Stimulated activated naive B cell treated with anti-CD40 and anti-IgM and Interleukin-4, amounts not matched to agents 10 μg/mL and 1 μg/mL and 100 μg/mL, for 72 hours (primary cell): ENCODE measurements at regions not wholly inside any gene's neighbourhood (a gene's known extent, or its start where the extent isn't known, plus 50 kb on each side); places are given as distances from the start of the nearest gene placed in this dataset.
"Not testable (repeated sequence)": the region's sequence is repeated elsewhere in the genome, so short reads cannot be mapped to it uniquely, and the experiment has no call there.

Source experiments
- ATAC-seq, 2 donors: fragments of 150-1000 bp; cut with Tn5 transposase; replicated peaks; 2 replicates each; pipeline ENCODE4 v1.10.0; 2021; ENCODE audit warnings: moderate library complexity in 1 of 2
- DNase-seq: peaks from one replicate; pipeline ENCODE4 v3.0.0; 2021
- H3K27ac Mint-ChIP-seq: one replicate; pipeline ENCODE4 v1.8.0; 2022; ENCODE audit warnings: mild to moderate bottlenecking, mixed read lengths
- H3K27me3 Mint-ChIP-seq, 2 donors: one replicate each; pipeline ENCODE4 v1.8.0; 2022; ENCODE audit warnings: mixed read lengths in 2 of 2
- H3K36me3 Mint-ChIP-seq, 2 donors: one replicate each; pipeline ENCODE4 v1.8.0; 2022; ENCODE audit warnings: mixed read lengths in 2 of 2, mild to moderate bottlenecking in 1 of 2
- H3K4me1 Mint-ChIP-seq, 2 donors: one replicate each; pipeline ENCODE4 v1.8.0; 2022; ENCODE audit warnings: mixed read lengths in 2 of 2, mild to moderate bottlenecking in 1 of 2
- H3K4me3 Mint-ChIP-seq, 2 donors: one replicate each; pipeline ENCODE4 v1.8.0; 2022; ENCODE audit warnings: mild to moderate bottlenecking in 2 of 2, mixed read lengths in 2 of 2, moderate library complexity in 1 of 2
- H3K9me3 Mint-ChIP-seq, 2 donors: one replicate each; pipeline ENCODE4 v1.8.0; 2022; ENCODE audit warnings: mixed read lengths in 2 of 2, mild to moderate bottlenecking in 1 of 2

GRCh38 chr18:54433368-54433767 lies 75.7 kb downstream of the C18orf54 start:
- DNase-seq (no peak), ATAC-seq (no peak)
- Mint-ChIP-seq H3K4me1 (no peaks in the 10 kb centered on the region), H3K4me3 (no peak overlapping the region), H3K27me3 (peaks cover 14 to 22% of the 10 kb centered on the region in 2 donors), H3K36me3 (no peaks in the 10 kb centered on the region), H3K9me3 (no peaks in the 10 kb centered on the region), H3K27ac (no peak overlapping the region)

DNA sequence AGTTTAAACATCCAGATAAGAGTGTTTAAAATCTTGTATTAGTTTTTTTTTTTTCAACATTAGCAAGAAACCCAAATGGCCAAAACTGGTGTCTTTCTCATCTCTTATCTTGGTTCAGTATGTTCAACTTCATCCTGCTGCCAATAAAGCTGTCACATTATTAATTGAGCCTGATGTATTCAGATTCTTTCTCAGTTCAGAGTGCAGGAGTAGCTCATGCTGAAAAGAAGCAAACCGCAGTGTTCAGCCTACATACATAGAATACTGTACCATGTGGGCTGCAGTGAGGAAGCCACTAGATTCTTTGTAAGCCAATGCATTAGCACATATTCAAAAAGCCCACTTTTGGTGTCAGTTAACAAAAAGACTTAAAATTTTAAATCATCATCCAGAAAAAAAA lies 76.2 kb downstream of the C18orf54 start:
- Mint-ChIP-seq H3K4me3 (no peak overlapping the region), H3K27ac (no peak overlapping the region), H3K36me3 (no peaks in the 10 kb centered on the region), H3K4me1 (no peaks in the 10 kb centered on the region), H3K9me3 (no peaks in the 10 kb centered on the region), H3K27me3 (peaks cover 19 to 27% of the 10 kb centered on the region in 2 donors)
- ATAC-seq (no peak), DNase-seq (no peak)

DNA sequence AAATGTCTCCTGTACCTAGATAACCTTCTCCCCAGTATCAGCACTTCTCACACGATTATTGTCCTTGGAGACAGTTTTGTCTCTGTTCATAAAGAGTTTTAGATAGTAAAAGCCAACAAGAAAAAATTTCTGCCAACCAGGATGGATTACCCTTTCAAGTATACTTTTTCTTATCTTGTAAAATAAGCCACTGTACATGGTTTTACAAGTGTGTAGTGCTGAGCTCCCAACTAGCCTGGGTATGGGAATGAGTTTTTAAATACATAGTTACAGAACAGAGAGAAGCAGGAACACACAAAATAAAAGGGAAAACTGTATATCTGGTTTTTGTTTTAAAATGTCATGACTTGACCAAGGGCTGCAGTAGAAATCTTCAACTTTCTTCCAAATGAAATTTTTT lies 76.7 kb downstream of the C18orf54 start:
- peaks cover 21 to 30% of the 10 kb centered on the region in 2 donors for H3K27me3 Mint-ChIP-seq
- ATAC-seq (no peak), DNase-seq (no peak)
- no peaks in the 10 kb centered on the region for H3K4me1 Mint-ChIP-seq
- H3K9me3 Mint-ChIP-seq: no peaks in the 10 kb centered on the region
- no peak overlapping the region for H3K27ac Mint-ChIP-seq
- no peak overlapping the region for H3K4me3 Mint-ChIP-seq
- no peaks in the 10 kb centered on the region for H3K36me3 Mint-ChIP-seq

- DNase-seq (no peak), ATAC-seq (no peak)
- Mint-ChIP-seq H3K27ac (no peak overlapping the region), H3K36me3 (no peaks in the 10 kb centered on the region), H3K4me1 (no peaks in the 10 kb centered on the region), H3K27me3 (peaks cover 23 to 38% of the 10 kb centered on the region in 2 donors), H3K4me3 (no peak overlapping the region), H3K9me3 (no peaks in the 10 kb centered on the region)
Measured at GRCh38 chr18:54436501-54436900, 78.8 kb downstream of the C18orf54 start.

GRCh38 chr18:54440292-54440691 lies 82.6 kb downstream of the C18orf54 start:
- Mint-ChIP-seq H3K27me3 (peaks cover 35 to 51% of the 10 kb centered on the region in 2 donors), H3K9me3 (no peaks in the 10 kb centered on the region), H3K27ac (no peak overlapping the region), H3K4me3 (no peak overlapping the region), H3K4me1 (no peaks in the 10 kb centered on the region), H3K36me3 (no peaks in the 10 kb centered on the region)
- ATAC-seq: no peak
- no peak for DNase-seq

GRCh38 chr18:54444319-54444914 lies 86.7 kb downstream of the C18orf54 start:
- Mint-ChIP-seq H3K36me3 (no peaks in the 10 kb centered on the region), H3K27ac (no peak overlapping the region), H3K4me3 (no peak overlapping the region), H3K27me3 (peaks cover 21 to 43% of the 10 kb centered on the region in 2 donors), H3K9me3 (no peaks in the 10 kb centered on the region), H3K4me1 (no peaks in the 10 kb centered on the region)
- peak; percentile 61 to 68 for ATAC-seq
- peak; percentile 12 for DNase-seq

GRCh38 chr18:54453996-54454395 lies 96.3 kb downstream of the C18orf54 start:
- H3K9me3 Mint-ChIP-seq: no peaks in the 10 kb centered on the region
- no peak for DNase-seq
- H3K36me3 Mint-ChIP-seq: no peaks in the 10 kb centered on the region
- no peaks in the 10 kb centered on the region for H3K4me1 Mint-ChIP-seq
- peaks cover 6 to 12% of the 10 kb centered on the region in 2 donors for H3K27me3 Mint-ChIP-seq
- no peak overlapping the region for H3K27ac Mint-ChIP-seq
- ATAC-seq: no peak
- H3K4me3 Mint-ChIP-seq: no peak overlapping the region

DNA sequence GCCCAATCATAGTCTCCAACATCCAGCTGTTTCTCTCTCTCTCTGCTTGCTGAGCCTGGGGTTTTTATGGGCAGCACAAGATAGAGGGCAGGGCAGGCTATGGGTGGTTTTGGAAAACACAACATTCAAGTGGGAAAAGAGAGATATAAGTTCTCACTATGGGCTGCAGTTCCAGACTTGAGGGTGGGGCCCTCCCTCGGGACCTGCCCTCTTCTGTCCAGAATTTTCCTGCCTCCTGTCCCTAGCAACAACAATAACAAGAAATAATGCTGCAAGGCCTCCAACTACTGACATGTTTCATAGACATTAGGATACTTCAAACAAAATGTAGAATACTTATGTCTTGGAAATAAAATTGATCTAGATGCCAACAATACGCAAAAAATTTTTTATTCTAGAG lies 107.8 kb downstream of the C18orf54 start:
- H3K27me3 Mint-ChIP-seq: peaks cover 3 to 5% of the 10 kb centered on the region in 2 donors
- H3K27ac Mint-ChIP-seq: no peak overlapping the region
- peaks cover 5% of the 10 kb centered on the region in 2 donors for H3K9me3 Mint-ChIP-seq
- H3K36me3 Mint-ChIP-seq: peaks cover 3% of the 10 kb centered on the region in 2 donors
- no peak for DNase-seq
- ATAC-seq: no peak
- H3K4me3 Mint-ChIP-seq: no peak overlapping the region
- no peaks in the 10 kb centered on the region for H3K4me1 Mint-ChIP-seq

- Mint-ChIP-seq H3K36me3 (peaks cover 3% of the 10 kb centered on the region in 2 donors), H3K4me3 (no peak overlapping the region), H3K4me1 (no peaks in the 10 kb centered on the region), H3K27me3 (peaks cover 12 to 14% of the 10 kb centered on the region in 2 donors), H3K27ac (no peak overlapping the region), H3K9me3 (peaks cover 5% of the 10 kb centered on the region in 2 donors)
- no peak for ATAC-seq
- no peak for DNase-seq
Measured at GRCh38 chr18:54466248-54467005, 108.7 kb downstream of the C18orf54 start.

DNA sequence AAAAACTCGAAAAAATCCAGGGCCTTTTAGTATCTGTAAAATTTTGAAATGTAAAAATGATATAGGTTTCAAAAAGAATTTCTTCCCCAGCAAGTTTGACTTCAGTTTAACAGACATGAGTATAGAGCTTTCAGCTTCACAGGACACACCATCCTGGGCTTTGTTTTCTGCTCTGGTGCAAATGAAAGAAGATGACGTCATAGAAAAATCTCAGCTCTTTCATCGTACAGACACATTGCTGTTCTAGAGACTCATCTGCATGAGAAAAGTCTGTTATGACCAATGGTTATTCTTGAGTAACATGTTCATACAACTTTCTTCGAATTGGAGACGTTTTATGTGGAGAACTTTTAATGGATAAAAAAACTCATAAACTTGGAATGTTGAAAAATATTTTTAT lies 111.7 kb upstream of the DYNAP start:
- no peaks in the 10 kb centered on the region for H3K4me1 Mint-ChIP-seq
- peaks cover 27 to 30% of the 10 kb centered on the region in 2 donors for H3K27me3 Mint-ChIP-seq

DNA sequence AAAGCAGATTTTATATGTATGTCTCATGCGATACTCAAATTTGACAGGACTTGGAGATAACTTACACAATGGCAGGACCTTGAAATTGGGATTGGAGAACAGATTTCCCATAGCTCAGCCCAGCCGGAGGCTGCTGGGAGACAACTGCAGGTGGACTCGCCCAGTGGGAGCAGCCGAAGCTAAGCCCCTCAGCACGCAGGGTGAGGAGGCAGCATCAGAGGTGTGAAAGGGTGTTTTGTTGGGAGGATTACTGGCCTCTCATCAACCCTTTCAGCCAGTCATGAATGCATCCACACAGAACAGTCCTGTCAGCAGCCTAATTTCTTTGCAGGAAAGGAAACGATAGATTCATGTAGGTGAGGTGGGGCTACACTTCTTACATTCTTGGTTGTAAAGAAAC lies 110.4 kb upstream of the DYNAP start:
- ATAC-seq (no peak), DNase-seq (no peak)
- Mint-ChIP-seq H3K4me1 (no peaks in the 10 kb centered on the region), H3K36me3 (no peaks in the 10 kb centered on the region), H3K27ac (no peak overlapping the region), H3K9me3 (no peaks in the 10 kb centered on the region), H3K4me3 (no peak overlapping the region), H3K27me3 (peaks cover 25 to 27% of the 10 kb centered on the region in 2 donors)

More for the DNA sequence above, 111.7 kb upstream of the DYNAP start:
- Mint-ChIP-seq H3K27ac (no peak overlapping the region), H3K4me3 (no peak overlapping the region), H3K36me3 (no peaks in the 10 kb centered on the region), H3K9me3 (no peaks in the 10 kb centered on the region)
- ATAC-seq (no peak), DNase-seq (no peak)

DNA sequence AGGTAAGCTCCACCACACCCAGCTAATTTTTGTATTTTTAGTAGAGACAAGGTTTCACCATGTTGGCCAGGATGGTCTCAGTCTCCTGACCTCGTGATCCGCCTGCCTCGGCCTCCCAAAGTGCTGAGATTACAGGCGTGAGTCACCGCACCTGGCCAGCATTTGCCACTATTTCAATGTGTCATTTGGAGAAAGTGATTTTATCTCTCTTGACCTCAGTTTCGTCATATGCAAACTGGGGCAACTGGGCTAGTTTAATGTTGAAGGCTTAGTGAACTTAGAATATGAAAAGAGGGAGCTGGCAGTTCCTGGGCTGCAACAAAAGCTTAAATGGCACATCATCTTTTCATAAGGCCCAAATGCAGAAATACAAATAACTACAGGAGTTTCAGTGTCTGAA lies 88.6 kb upstream of the DYNAP start:
- not testable (repeated sequence) for H3K36me3 Mint-ChIP-seq, H3K27me3 Mint-ChIP-seq, H3K4me3 Mint-ChIP-seq, H3K9me3 Mint-ChIP-seq, DNase-seq, H3K4me1 Mint-ChIP-seq, H3K27ac Mint-ChIP-seq, ATAC-seq

GRCh38 chr18:54503131-54503894 lies 87.7 kb upstream of the DYNAP start:
- Mint-ChIP-seq H3K4me1 (peaks cover 4 to 8% of the 10 kb centered on the region in 2 donors), H3K27ac (no peak overlapping the region), H3K9me3 (no peaks in the 10 kb centered on the region), H3K36me3 (no peaks in the 10 kb centered on the region), H3K27me3 (peaks cover 0 to 6% of the 10 kb centered on the region in 2 donors), H3K4me3 (no peak overlapping the region)
- ATAC-seq: no peak
- no peak for DNase-seq

DNA sequence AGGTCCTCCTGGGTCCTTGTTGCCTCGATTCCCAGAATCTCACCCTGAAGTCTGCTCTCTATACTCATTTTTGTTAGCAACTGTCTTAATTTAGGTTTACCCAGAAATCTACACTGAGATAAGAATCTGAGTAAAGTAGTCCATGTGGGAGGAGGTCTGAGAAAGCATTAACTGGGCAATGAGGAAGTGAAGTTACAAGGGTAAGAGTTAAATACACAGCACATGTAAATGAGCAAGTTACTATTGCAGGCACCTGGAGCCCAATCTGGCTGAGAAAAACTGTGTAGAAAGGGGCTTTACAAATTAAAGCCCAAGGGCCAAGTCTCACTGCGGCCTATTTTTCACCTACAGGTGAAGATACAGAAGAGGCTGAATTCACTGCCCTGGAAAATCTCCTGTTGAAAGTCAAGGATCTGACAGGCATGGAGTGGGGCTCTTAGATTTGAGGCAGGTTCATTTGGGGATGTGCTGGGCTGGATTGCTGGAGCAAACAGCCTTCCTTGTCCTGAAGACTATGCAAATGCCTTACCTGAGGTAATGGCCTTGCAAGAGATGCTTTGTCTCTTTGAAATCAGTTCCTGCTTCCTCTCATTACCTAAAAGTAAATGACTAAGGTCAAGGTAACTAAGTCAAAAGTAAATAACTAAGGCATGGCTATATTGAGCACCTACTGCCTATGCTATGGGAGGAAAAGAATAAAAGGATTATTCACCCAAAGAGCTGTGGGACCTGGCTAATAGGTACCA lies 84.4 kb upstream of the DYNAP start:
- Mint-ChIP-seq H3K4me3 (peak overlapping the region in 1 of 2 donors; percentile 1), H3K4me1 (peaks cover 4 to 8% of the 10 kb centered on the region in 2 donors), H3K9me3 (no peaks in the 10 kb centered on the region), H3K27ac (no peak overlapping the region), H3K27me3 (peaks cover 9 to 11% of the 10 kb centered on the region in 2 donors), H3K36me3 (no peaks in the 10 kb centered on the region)
- no peak for DNase-seq
- ATAC-seq: peak; percentile 90 to 93
